Tibial artery (tissue), 4 donors: ENCODE measurements at regions not wholly inside any gene's neighbourhood (a gene's known extent, or its start where the extent isn't known, plus 50 kb on each side); places are given as distances from the start of the nearest gene placed in this dataset.

Source experiments
- DNase-seq, 2 donors: peaks; one replicate each; pipeline ENCODE4 v3.0.0-alpha.2; 2019
- H3K27ac ChIP-seq, 2 donors: fragments of 200-600 bp; sonication (generic) in 1 of 2; 1 replicate in 1 of 2; 2 replicates in 1 of 2; pipeline ENCODE4 v1.5.1; 2018 to 2019; ENCODE audit warnings: mild to moderate bottlenecking in 1 of 2
- H3K27me3 ChIP-seq, 2 donors: fragments of 200-600 bp; sonication (generic) in 1 of 2; one replicate each; pipeline versions ENCODE4 v1.5.1 to v1.6.0; 2016 to 2019
- H3K36me3 ChIP-seq, 3 donors: fragments of 200-600 bp; sonication (generic) in 2 of 3; one replicate each; pipeline ENCODE4 v1.5.1; 2016 to 2019; ENCODE audit warnings: mild to moderate bottlenecking in 2 of 3
- H3K4me1 ChIP-seq, 4 donors: fragments of 200-600 bp; sonication (generic) in 2 of 4; 1 replicate in 3 of 4; 2 replicates in 1 of 4; pipeline ENCODE4 v1.5.1; 2016 to 2019
- H3K4me3 ChIP-seq, 2 donors: fragments of 200-600 bp; sonication (generic) in 1 of 2; 1 replicate in 1 of 2; 2 replicates in 1 of 2; pipeline ENCODE4 v1.5.1; 2018 to 2019; ENCODE audit warnings: mild to moderate bottlenecking in 2 of 2
- H3K9me3 ChIP-seq, 3 donors: fragments of 200-600 bp; sonication (generic) in 1 of 3; one replicate each; pipeline ENCODE4 v1.5.1; 2016 to 2019
- CTCF ChIP-seq, 2 experiments: fragments of 200-600 bp in 1 of 2; fragments of 450-650 bp in 1 of 2; IDR thresholded peaks; one replicate each; pipeline ENCODE4 v1.5.1; 2017 to 2019; ENCODE audit warnings: antibody characterized with exemption in 2 of 2, mild to moderate bottlenecking in 1 of 2, moderate library complexity in 1 of 2
- intact Hi-C: fragments of 100-400 bp; cut with DNase I; formaldehyde crosslinking; loops from one replicate; pipeline ENCODE4 v1.15.0; 2023; ENCODE audit warnings: low total_unique reads

- Histone ChIP-seq H3K36me3 (no peaks in the 10 kb centered on the region), H3K27me3 (no peaks in the 10 kb centered on the region), H3K4me3 (no peak overlapping the region), H3K9me3 (peaks cover 0 to 3% (median 0%) of the 10 kb centered on the region in 3 donors), H3K4me1 (no peaks in the 10 kb centered on the region), H3K27ac (no peak overlapping the region)
- TF ChIP-seq CTCF (IDR thresholded peaks at IDR 0.05), result no peak
- DNase-seq, result no peak
- intact Hi-C loops, result no loop called here
Measured at GRCh38 chr5:40416588-40416987, 263.1 kb upstream of the PTGER4 start.

- Histone ChIP-seq H3K4me3 (no peak overlapping the region), H3K27me3 (no peaks in the 10 kb centered on the region), H3K4me1 (peaks cover 0 to 5% (median 3%) of the 10 kb centered on the region in 4 donors), H3K36me3 (no peaks in the 10 kb centered on the region), H3K27ac (no peak overlapping the region), H3K9me3 (peaks cover 0 to 3% (median 0%) of the 10 kb centered on the region in 3 donors)
- intact Hi-C loops, result no loop called here
- no peak for TF ChIP-seq CTCF (IDR thresholded peaks at IDR 0.05)
- DNase-seq, result no peak
Measured at GRCh38 chr5:40416098-40416497, 263.6 kb upstream of the PTGER4 start.

- intact Hi-C loops, result no loop called here
- Histone ChIP-seq H3K27ac (no peak overlapping the region), H3K27me3 (no peaks in the 10 kb centered on the region), H3K4me3 (no peak overlapping the region), H3K9me3 (peaks cover 0 to 3% (median 0%) of the 10 kb centered on the region in 3 donors), H3K36me3 (no peaks in the 10 kb centered on the region), H3K4me1 (peaks cover 0 to 14% (median 8%) of the 10 kb centered on the region in 4 donors)
- DNase-seq, result no peak
- no peak for TF ChIP-seq CTCF (IDR thresholded peaks at IDR 0.05)
Measured at GRCh38 chr5:40414922-40415321, 264.8 kb upstream of the PTGER4 start.

- no peak overlapping the region for H3K4me3 ChIP-seq
- DNase-seq, result no peak
- H3K9me3 ChIP-seq, result peaks cover 0 to 3% (median 0%) of the 10 kb centered on the region in 3 donors
- no peaks in the 10 kb centered on the region for H3K36me3 ChIP-seq
- no peaks in the 10 kb centered on the region for H3K27me3 ChIP-seq
- intact Hi-C loops, result no loop called here
- H3K4me1 ChIP-seq, result peaks cover 0 to 14% (median 8%) of the 10 kb centered on the region in 4 donors
- TF ChIP-seq CTCF (IDR thresholded peaks at IDR 0.05), result no peak
- H3K27ac ChIP-seq, result no peak overlapping the region
Measured at GRCh38 chr5:40413743-40414142, 266.0 kb upstream of the PTGER4 start.

- Histone ChIP-seq H3K27ac (no peak overlapping the region), H3K4me1 (peaks cover 0 to 14% (median 8%) of the 10 kb centered on the region in 4 donors), H3K9me3 (no peaks in the 10 kb centered on the region), H3K27me3 (no peaks in the 10 kb centered on the region), H3K36me3 (no peaks in the 10 kb centered on the region), H3K4me3 (no peak overlapping the region)
- no peak for TF ChIP-seq CTCF (IDR thresholded peaks at IDR 0.05)
- intact Hi-C loops, result no loop called here
- no peak for DNase-seq
Measured at GRCh38 chr5:40412771-40413170, 266.9 kb upstream of the PTGER4 start.
